ENCODE measurements at regions not wholly inside any gene's neighbourhood (a gene's known extent, or its start where the extent isn't known, plus 50 kb on each side); places are given as distances from the start of the nearest gene placed in this dataset.

DNA sequence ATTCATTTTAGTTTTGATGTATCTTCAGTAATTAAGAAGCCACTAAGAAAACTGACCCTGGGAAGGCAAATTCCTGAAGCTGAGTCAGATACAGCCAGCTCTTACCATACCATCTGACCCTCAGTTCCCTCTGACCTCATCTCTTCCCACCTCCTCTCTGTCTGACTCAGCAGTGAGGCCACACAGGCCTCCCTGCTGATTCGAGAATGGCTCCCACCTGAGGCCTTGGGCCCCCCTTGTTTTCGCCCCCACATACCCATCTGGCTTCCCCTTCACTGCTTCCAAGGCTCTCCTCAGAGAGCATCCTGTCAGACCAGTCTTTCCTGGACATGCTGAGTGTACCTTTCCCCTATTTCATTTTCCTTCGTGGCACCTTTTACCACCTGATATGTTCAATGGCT lies 71.0 kb upstream of the CYP1B1 start (continued):
- TF ChIP-seq MAZ (IDR thresholded peaks at IDR 0.05; ENCODE audit: borderline replicate concordance, low read depth, low read length) (peak; percentile 29; the same call in 1 of the 2 replicates), RAD21 (IDR thresholded peaks at IDR 0.05; ENCODE audit: low read length) (no peak), SMC3 (IDR thresholded peaks at IDR 0.05; ENCODE audit: low read depth, low read length) (peak; percentile 9; the same call in 1 of the 2 replicates), CEBPB (IDR thresholded peaks at IDR 0.05; ENCODE audit: low read depth, low read length) (peak; percentile 68; the same call in 1 of the 2 replicates)
- TF ChIP-seq, protein P1, sequence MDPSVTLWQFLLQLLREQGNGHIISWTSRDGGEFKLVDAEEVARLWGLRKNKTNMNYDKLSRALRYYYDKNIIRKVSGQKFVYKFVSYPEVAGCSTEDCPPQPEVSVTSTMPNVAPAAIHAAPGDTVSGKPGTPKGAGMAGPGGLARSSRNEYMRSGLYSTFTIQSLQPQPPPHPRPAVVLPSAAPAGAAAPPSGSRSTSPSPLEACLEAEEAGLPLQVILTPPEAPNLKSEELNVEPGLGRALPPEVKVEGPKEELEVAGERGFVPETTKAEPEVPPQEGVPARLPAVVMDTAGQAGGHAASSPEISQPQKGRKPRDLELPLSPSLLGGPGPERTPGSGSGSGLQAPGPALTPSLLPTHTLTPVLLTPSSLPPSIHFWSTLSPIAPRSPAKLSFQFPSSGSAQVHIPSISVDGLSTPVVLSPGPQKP (IDR thresholded peaks at IDR 0.05; ENCODE audit: borderline replicate concordance, low read depth, low read length) = no peak
